ENCODE measurements at regions not wholly inside any gene's neighbourhood (a gene's known extent, or its start where the extent isn't known, plus 50 kb on each side); places are given as distances from the start of the nearest gene placed in this dataset.

- no peak for TF ChIP-seq CTCF (IDR thresholded peaks at IDR 0.05; ENCODE audit: low read length, missing control alignments)
- no peak for DNase-seq (ENCODE audit: low read depth)
- H3K4me3 ChIP-seq (replicated peaks; ENCODE audit: low read depth, low read length): no peak overlapping the region
Observed at GRCh38 chr9:126233913-126234525, 92.6 kb upstream of the MVB12B start.

GRCh38 chr9:126234681-126235335, 91.8 kb upstream of the MVB12B start:
- no peak for DNase-seq (ENCODE audit: low read depth)
- no peak overlapping the region for H3K4me3 ChIP-seq (replicated peaks; ENCODE audit: low read depth, low read length)
- no peak for TF ChIP-seq CTCF (IDR thresholded peaks at IDR 0.05; ENCODE audit: low read length, missing control alignments)

GRCh38 chr9:126235336-126236243, 91.0 kb upstream of the MVB12B start:
- DNase-seq (ENCODE audit: low read depth): no peak
- no peak for TF ChIP-seq CTCF (IDR thresholded peaks at IDR 0.05; ENCODE audit: low read length, missing control alignments)
- no peak overlapping the region for H3K4me3 ChIP-seq (replicated peaks; ENCODE audit: low read depth, low read length)

GRCh38 chr9:126236273-126236672, 90.4 kb upstream of the MVB12B start:
- no peak for TF ChIP-seq CTCF (IDR thresholded peaks at IDR 0.05; ENCODE audit: low read length, missing control alignments)
- no peak for DNase-seq (ENCODE audit: low read depth)
- no peak overlapping the region for H3K4me3 ChIP-seq (replicated peaks; ENCODE audit: low read depth, low read length)

GRCh38 chr9:126238415-126238814, 88.2 kb upstream of the MVB12B start:
- no peak for TF ChIP-seq CTCF (IDR thresholded peaks at IDR 0.05; ENCODE audit: low read length, missing control alignments)
- no peak overlapping the region for H3K4me3 ChIP-seq (replicated peaks; ENCODE audit: low read depth, low read length)
- no peak for DNase-seq (ENCODE audit: low read depth)

- no peak for TF ChIP-seq CTCF (IDR thresholded peaks at IDR 0.05; ENCODE audit: low read length, missing control alignments)
- no peak overlapping the region for H3K4me3 ChIP-seq (replicated peaks; ENCODE audit: low read depth, low read length)
- no peak for DNase-seq (ENCODE audit: low read depth)
Observed at GRCh38 chr9:126239515-126239914, 87.1 kb upstream of the MVB12B start.
